ENCODE measurements at regions not wholly inside any gene's neighbourhood (a gene's known extent, or its start where the extent isn't known, plus 50 kb on each side); places are given as distances from the start of the nearest gene placed in this dataset.

- DNase-seq (ENCODE audit: low read depth) = no peak
Measured at GRCh38 chr1:87720561-87720960, 391.9 kb downstream of the LMO4 start.

GRCh38 chr1:87723193-87723592 is 394.5 kb downstream of the LMO4 start:
- no peak for DNase-seq (ENCODE audit: low read depth)

- DNase-seq (ENCODE audit: low read depth) = no peak
Measured at GRCh38 chr1:87728169-87728568, 399.5 kb downstream of the LMO4 start.

- DNase-seq (ENCODE audit: low read depth) = no peak
Measured at GRCh38 chr1:87730274-87731216, 401.9 kb downstream of the LMO4 start.

GRCh38 chr1:87733386-87733785 is 404.7 kb downstream of the LMO4 start:
- no peak for DNase-seq (ENCODE audit: low read depth)

- no peak for DNase-seq (ENCODE audit: low read depth)
Measured at GRCh38 chr1:87735750-87736149, 407.1 kb downstream of the LMO4 start.

- DNase-seq (ENCODE audit: low read depth) = no peak
Measured at GRCh38 chr1:87739141-87739540, 410.5 kb downstream of the LMO4 start.

GRCh38 chr1:87739704-87740103 is 411.0 kb downstream of the LMO4 start:
- DNase-seq (ENCODE audit: low read depth) = no peak

- DNase-seq (ENCODE audit: low read depth) = no peak
Measured at GRCh38 chr1:87743256-87743655, 414.6 kb downstream of the LMO4 start.

GRCh38 chr1:87744056-87744455 is 415.4 kb downstream of the LMO4 start:
- DNase-seq (ENCODE audit: low read depth) = no peak

- DNase-seq (ENCODE audit: low read depth) = no peak
Measured at GRCh38 chr1:87744763-87745162, 416.1 kb downstream of the LMO4 start.

- DNase-seq (ENCODE audit: low read depth) = no peak
Measured at GRCh38 chr1:87753366-87753765, 424.7 kb downstream of the LMO4 start.

- no peak for DNase-seq (ENCODE audit: low read depth)
Measured at GRCh38 chr1:87754139-87754538, 425.5 kb downstream of the LMO4 start.

- no peak for DNase-seq (ENCODE audit: low read depth)
Measured at GRCh38 chr1:87757676-87758075, 429.0 kb downstream of the LMO4 start.

GRCh38 chr1:87759421-87760087 is 430.9 kb downstream of the LMO4 start:
- no peak for DNase-seq (ENCODE audit: low read depth)

- no peak for DNase-seq (ENCODE audit: low read depth)
Measured at GRCh38 chr1:87760155-87760554, 431.5 kb downstream of the LMO4 start.

- no peak for DNase-seq (ENCODE audit: low read depth)
Measured at GRCh38 chr1:87760654-87761053, 432.0 kb downstream of the LMO4 start.

- no peak for DNase-seq (ENCODE audit: low read depth)
Measured at GRCh38 chr1:87763483-87763882, 434.8 kb downstream of the LMO4 start.

- no peak for DNase-seq (ENCODE audit: low read depth)
Measured at GRCh38 chr1:87765057-87765680, 436.5 kb downstream of the LMO4 start.

GRCh38 chr1:87765681-87766070 is 437.0 kb downstream of the LMO4 start:
- DNase-seq (ENCODE audit: low read depth) = peak; percentile 37

- peak; percentile 17 for DNase-seq (ENCODE audit: low read depth)
Measured at GRCh38 chr1:87766737-87767136, 438.1 kb downstream of the LMO4 start.

GRCh38 chr1:87778896-87779295 is 450.2 kb downstream of the LMO4 start:
- no peak for DNase-seq (ENCODE audit: low read depth)

- no peak for DNase-seq (ENCODE audit: low read depth)
Measured at GRCh38 chr1:87781554-87781953, 452.9 kb downstream of the LMO4 start.
